RPMI7951 (cell line): ENCODE measurements at regions not wholly inside any gene's neighbourhood (a gene's known extent, or its start where the extent isn't known, plus 50 kb on each side); places are given as distances from the start of the nearest gene placed in this dataset.
"Not testable (repeated sequence)": the region's sequence is repeated elsewhere in the genome, so short reads cannot be mapped to it uniquely, and the experiment has no call there.

Experiments
- DNase-seq: peaks from one replicate; pipeline ENCODE4 v3.0.0-alpha.2; 2012; ENCODE audit warnings: low read depth

DNA sequence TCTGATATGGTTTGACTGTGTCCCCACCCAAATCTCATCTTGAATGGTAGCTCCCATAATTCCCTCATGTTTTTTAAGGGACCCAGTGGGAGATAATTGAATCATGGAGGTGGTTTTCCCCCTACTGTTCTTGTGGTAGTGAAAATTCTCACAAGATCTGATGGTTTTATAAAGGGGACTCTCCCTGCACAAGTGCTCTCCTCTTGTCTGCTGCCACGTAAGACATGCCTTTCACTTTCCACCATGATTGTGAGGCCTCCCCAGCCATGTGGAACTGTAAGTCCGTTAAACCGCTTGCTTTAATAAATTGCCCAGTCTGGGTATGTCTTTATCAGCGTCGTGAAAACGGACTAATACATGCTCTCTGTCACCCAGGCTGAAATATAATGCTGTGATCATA, 200.9 kb upstream of the SLIT2 start:
- DNase-seq = no peak

DNA sequence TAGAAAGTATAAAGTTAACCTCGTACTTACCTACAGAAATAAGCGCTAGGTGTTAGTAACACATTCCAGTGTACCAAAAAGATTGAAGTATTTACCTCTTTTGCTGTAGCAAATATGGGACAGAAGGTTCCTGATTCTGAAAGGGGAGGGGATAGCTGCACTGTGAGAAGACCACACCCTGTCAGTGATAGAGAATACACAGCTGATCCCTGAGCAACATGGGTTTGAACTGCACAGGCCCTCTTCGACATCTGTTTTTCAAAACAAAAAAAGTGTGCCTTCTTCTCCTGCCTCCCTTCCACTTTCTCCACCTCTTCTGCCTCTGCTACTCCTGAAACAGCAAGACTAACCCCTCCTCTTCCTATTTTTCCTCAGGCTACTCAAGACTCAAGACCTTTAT, 201.8 kb upstream of the SLIT2 start:
- DNase-seq = no peak

DNA sequence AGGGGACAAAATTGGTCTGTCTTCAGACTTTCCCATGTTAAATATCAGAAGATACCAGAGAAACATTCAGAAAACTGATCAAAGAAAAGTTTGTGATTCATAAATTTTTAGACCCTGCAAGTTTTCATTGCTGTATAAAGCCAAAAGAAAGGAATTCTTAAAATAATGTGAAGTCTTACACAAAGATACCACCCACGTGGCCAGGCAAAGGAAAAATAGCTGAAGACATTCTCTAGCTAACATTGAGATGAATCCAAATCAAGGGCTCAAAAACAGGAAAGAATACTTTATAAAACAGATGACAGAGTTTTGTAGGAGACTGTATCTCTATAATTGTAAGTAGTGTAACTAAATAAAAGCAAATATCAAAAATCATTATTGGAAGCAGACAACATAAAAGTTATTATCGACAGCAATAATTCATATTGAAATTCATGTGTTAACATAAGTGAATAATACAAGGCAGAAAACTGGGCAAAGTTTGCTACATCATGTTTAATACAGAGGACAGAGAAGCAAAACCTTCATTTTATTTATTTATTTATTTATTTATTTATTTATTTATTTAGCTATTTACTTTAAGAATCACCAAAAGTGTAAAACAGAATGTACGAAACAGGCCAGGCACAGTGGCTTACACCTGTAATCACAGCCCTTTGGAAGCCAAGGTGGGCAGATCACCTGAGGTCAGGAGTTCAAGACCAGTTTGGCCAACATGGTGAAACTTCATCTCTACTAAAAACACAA, 204.6 kb upstream of the SLIT2 start:
- no peak for DNase-seq

DNA sequence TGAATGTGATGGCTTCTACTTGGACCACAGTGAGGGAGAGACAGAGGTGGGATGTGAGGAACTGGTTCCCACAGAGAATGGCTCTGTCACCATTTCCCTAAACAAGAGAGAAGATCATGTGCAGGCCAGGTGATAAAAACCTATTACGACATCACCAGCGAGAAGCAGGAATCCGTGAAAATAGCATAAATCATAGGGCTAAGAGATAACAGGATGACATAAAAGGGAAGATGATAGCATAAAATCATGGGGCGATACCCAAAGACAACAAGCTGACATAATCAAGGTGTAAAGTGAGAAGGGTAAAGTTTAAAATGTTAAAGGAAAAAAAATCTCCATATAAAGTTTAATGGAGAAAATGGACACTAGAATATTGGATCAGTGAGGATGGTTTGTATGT, 205.5 kb upstream of the SLIT2 start:
- no peak for DNase-seq

DNA sequence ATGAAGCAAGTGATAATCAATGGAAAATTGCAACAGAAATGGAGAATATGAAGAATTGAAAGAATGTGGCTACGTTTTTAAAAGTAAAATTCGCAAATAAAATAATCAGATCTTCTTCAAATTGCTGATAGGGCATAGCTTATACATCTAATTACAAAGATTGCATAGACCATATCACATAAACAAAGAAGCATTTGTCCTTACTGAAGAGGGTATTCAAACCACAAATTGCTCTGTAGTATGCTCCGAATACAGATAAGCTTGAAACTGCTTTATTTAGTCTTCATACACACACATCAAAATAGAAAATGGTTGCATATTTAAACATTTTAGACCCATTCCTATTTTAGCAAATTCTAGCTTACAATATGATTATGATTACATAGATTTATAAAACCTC, 206.7 kb upstream of the SLIT2 start:
- no peak for DNase-seq

DNA sequence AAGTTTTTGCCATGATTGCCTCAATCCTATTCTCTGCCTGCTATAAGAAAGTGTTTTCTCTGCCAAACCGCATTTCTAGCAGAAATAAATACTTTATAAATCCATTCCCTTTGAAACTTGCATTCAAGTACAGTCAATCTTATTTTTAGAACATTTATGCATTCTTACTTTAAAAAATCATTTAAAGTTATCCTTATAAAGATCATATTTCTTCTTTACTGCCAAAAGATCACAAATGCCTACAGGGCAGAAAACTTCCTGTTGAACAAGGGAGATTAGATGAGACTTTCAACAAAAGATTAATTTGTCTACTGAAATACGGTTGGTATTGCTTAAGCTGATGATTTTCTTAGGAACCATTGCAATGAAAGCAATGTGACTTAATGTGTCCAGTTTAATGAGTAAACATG, 207.2 kb upstream of the SLIT2 start:
- DNase-seq = peak; percentile 71

DNA sequence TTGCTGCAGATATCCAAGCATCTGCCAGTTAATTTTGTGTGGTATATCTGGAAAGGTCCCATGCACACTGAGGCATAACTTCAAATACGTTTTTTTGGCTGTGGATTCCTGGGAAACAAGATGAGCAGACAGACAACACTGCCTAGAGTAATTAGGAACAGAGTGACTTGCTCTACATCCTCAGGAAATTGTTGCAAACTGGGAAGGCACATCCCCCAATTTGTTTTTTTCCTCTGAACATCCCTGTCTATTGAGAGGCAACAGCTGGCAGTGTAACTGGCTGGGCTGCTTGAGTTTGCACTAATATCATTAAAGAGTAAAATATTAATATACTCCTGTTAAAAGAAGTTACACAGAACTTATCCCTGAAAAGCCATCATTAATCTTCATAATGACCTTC, 207.7 kb upstream of the SLIT2 start:
- DNase-seq = peak; percentile 63

DNA sequence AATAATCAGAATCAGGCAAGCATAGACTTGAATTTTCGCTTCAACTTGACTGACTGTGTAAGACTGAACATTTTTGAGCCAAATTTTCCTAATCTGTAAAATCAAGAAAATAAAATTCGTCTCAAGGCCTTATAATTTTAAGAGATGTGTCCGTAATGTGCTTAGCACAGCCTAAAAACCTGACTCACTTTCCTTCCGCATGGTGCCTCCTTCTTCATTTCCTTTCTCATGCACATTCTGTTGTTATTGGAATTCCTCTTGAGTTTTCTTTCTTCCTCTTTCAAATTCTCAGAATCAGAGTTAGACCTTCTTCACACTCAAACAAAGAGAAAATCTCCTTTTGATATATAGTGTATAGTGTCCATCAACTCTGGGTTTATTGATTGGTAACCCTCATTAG, 208.9 kb upstream of the SLIT2 start:
- DNase-seq = no peak

DNA sequence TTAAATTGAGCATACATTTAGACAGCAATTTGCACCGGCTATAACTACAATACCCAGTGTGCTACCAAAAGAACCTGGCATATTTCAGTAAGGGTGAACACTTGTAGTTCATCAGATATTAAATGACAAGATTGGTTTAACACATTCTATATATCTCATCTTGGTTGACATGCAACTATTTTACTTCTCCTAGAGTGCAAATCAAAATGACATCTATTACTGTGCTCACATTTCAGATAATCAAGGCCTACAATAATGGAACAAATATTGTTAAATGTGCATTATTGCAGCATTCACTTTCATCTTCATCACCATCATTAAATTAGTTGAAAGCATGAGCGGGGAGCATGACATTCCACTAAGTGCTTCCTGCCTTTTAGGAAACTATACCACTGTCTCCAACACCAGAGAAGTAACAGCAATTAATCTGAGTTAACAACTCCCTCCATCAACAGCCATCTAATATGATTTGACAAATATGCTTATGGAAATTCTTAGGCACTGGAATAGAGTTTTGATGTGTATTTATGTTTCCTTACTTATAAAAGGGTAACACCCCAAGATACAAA, 209.8 kb upstream of the SLIT2 start:
- DNase-seq = no peak

DNA sequence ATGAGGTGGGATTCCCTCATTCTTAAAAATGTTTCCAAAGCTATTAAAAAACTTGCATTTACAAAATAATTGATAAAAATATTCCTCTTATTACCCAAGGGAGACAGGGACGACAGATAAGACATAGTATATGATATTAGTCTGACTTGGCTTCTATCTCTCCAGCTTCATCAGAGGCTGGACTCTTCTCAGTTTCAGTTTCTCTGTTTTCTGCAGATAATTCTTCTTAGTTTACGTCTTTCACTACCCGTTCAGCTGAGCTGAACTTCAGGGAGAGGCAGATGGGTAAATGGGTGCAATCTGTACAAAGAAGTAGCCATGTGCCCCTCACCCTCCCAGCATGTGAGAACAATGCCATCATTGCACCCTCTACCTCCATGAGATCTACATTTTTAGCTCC, 214.0 kb upstream of the SLIT2 start:
- no peak for DNase-seq

DNA sequence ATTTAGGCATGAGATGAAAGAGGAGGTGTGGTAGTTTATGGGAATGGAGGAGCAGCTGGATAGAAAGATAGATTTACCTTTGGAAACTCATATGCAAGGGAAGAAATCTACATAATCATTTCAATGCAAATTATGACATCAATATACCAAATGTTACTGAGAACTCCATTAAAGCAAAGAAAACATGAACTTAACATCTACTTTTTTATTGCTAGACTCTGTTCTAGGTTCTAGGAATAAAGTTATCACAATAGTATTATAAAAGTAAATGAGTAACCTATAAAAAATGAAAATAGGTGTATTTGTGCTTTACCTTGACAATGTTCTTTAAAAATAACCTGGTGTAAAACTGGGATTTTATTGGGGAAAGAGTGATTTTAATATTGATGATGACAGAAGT, 221.6 kb upstream of the SLIT2 start:
- DNase-seq = no peak

DNA sequence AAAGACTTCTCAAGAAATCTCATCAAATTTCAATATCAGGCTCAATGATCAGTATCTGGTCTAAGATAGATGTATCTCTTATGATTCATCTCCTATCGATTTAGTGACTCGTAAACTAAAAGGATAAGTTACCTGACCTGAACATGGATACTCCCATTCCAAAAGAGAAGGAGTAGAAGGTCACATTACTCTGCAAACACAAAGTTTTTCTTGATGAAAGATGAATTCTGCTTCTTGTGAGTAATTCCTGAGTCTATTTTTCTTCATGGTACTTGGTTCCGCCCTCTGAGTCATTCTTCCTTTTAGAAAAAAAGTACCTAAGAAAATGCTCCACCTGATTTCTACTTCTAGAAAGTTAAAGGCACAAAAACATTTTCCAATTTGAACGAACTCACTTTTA, 223.1 kb upstream of the SLIT2 start:
- DNase-seq = peak; percentile 25

DNA sequence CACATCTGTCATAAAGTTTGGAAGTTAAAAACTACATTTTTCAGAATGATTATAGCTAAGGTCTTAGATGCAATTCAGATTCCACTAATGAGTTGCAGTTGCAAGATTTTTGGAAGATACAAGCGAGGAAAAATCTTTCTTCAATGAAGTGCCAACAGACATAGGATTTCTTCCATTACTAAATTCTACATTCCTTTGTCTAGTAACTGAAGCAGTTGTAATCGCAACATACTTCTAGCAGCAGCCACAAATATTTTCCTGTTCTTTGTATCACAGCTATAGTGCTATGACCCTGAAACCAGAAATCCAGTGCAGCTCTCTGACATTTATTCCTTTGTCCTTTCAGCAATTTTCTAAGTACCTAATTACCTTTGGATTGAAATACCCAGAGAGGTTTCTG, 225.2 kb upstream of the SLIT2 start:
- DNase-seq = no peak

DNA sequence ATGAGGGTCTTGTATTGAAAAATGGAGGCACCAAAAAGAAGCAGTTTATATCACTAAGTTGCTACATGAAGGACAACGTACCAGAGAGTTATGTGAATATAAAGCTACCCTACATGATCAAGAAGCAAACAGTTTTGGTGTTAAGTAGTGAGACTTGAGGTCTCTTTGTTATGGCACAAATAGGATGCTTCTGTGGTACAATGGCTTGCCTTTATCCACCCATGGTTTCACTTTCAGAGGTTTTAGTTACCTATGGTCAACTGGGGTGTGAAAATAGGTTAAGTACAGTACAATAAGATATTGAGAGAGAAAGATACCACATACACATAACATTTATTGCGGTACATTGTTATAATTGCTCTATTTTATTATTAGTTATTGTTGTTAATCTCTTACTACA, 229.2 kb upstream of the SLIT2 start:
- no peak for DNase-seq

DNA sequence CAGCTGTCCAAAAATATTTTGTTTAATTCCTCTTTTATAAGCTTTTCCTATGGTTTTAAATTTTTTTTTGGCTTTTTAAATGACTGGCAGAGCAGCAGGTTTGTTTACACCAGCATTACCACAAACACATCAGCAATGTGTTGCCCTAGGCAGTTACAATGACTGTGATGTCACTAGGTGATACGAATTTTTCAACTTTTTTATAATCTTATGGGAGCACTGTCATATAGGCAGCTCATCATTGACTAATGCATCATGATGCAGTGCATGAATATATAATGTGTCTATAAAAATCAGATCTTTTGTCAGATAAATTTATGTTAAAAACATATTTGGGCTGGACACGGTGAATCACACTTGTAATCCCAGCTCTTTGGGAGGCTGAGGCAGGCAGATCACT, 231.6 kb upstream of the SLIT2 start:
- DNase-seq = no peak

DNA sequence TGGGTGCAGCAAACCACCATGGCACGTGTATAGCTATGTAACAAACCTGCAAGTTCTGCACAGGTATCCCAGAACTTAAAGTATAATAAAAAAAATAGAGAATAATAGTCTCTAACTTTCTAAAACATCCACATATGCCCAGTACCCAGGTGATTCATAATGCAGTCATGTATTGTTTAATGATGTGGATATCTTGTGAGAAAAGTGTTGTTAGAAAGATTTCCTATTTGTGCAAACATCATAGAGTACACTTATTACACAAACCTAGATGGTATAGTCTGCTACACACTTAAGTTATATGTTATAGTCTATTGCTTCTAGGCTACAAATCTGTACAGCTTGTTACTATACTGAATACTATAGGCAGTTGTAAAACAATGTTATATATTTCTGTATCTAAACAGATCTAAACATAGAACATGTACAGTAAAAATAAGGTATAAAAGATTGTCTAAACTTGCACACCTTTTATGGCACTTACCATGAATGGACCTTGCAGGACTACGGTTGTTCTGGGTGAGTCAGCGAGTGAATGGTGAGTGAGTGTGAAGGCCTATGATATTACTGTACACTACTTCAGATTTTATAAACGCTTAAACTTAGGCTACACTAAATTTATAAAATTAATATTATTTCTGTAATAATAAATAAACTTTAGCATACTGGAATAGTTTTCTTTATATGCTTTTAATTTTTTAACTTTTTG, 232.2 kb upstream of the SLIT2 start:
- DNase-seq = no peak

DNA sequence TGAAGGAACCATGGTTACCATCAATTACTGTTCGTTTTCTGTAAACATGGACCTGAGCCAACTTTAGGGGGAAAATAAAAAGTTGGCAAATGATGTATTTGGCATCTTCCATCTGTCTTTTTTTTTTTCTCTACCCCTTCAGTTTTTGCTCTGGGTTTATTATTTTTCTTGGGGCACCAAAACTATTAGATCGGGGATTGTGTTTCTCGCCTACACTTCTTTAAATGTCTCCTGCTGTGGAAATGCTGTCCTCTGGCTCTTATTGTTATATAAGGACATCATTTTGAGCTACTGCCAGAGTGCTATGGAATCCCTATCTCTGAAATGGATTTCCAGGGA, 234.0 kb upstream of the SLIT2 start:
- no peak for DNase-seq

DNA sequence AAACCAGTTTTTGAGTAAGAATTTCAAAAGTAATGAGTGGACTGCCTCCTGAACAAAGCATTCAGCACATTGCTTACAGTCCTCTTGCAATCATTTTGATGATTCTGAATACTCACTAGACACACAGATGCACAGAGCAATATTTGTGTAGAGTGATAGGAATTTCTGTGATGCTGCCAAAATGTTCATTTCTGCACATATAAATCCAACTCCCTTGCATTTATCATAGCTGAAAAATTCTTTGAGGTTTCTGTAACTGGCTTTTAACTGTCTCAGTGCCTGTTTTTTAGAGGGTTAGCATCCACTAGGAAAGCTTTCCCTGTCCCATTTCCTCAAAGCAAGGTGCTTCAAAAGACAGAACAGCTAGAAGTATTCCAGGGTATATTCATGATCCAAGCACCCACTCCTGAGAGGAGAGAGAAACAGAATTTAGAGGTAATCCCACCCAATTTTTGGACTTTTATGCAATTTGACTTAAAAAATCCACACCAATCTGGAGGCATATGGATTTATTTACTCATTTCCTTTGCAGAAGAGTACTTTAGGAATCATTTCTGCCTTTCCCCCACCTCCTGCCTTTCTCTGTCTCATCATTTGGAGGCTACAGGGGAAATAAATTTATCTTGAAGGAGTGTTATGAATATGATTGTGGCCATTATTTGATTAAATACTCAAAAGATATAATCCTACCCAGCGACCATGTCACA, 234.5 kb upstream of the SLIT2 start:
- no peak for DNase-seq

DNA sequence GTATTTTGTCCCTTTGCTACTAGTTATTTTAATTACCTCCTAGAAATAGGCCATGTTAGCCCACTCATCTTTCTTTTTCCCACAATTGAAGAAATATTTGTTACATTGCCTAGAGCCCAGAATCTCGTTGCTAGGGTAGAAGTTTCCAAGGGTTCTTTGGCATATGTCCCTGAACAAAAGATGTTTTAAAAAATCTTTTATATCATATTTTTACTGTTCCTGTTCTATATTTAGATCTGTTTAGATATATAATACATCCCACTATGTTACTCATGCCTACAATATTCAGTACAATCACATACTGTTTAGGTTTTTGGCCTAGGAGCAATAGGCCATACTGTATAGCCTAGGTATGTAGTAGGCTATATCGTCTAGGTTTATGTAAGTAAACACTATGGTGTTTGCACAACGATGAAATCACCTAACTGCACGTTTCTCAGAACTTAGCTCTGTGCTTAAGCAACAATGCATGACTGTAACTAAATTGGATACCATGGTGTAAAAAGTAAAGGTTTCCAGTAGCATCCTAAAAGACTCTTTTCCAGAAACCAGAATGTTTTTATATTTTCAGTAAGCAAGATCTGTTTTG, 236.0 kb upstream of the SLIT2 start:
- DNase-seq = no peak

DNA sequence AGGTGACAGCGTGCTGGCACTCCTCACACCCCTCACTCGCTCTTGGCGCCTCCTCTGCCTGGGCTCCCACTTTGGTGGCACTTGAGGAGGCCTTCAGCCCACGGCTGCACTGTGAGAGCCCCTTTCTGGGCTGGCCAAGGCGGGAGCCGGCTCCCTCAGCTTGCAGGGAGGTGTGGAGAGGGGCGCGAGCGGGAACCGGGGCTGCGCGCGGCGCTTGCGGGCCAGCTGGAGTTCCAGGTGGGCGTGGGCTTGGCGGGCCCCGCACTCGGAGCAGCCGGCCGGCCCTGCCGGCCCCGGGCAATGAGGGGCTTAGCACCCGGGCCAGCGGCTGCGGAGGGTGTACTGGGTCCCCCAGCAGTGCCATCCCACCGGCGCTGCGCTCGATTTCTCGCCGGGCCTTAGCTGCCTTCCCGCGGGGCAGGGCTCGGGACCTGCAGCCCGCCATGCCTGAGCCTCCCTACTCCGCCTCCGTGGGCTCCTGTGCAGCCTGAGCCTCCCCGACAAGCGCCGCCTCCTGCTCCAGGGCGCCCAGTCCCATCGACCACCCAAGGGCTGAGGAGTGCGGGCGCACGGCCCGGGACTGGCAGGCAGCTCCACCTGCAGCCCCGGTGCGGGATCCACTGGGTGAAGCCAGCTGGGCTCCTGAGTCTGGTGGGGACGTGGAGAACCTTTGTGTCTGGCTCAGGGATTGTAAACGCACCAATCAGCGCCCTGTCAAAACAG, 247.7 kb upstream of the SLIT2 start:
- DNase-seq = not testable (repeated sequence)

DNA sequence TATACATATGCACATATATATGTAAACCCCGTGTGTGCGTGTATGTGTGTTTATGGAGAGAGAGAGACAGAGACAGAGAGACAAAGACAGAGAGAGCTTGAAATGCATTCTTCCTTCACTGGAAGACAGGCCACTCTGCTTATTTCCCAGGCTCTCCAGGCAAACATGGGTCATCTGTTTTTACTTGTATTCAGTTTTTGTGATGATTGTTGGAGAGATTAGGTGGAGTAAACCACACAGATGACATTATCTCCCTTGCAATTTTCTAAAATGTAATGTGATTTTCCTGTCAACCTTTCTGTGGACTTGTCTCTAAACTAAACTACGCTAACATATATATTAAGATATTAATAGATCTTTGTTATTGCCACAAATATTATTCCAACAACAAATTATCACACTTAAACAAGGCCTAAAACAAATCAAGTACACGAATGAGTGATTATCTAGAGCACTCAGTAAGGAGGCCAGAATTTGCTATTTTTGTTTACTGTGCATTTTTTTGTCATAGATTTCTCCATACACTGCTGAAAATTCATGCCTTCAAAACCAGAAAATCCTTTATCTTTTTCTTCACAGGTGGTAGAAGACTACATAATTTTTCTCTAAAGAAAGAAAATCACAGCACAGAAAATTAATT, 251.8 kb upstream of the SLIT2 start:
- DNase-seq = no peak
